AG10803 (cell line): ENCODE measurements at regions not wholly inside any gene's neighbourhood (a gene's known extent, or its start where the extent isn't known, plus 50 kb on each side); places are given as distances from the start of the nearest gene placed in this dataset.

ENCODE experiments used
- DNase-seq: peaks from one replicate; pipeline ENCODE4 v3.0.0; 2010; ENCODE audit warnings: low read depth
- H3K4me3 ChIP-seq: 2 replicates; pipeline ENCODE4 v1.5.1; 2011; ENCODE audit warnings: mild to moderate bottlenecking, low read length, control low read depth
- CTCF ChIP-seq: conservative IDR thresholded peaks from 2 replicates; pipeline ENCODE4 v1.5.1; 2011; ENCODE audit warnings: mild to moderate bottlenecking, low read length, control low read depth, inconsistent platforms

GRCh38 chr5:92885950-92886349, 695.1 kb downstream of the NR2F1-AS1 start:
- H3K4me3 ChIP-seq: no peak overlapping the region
- DNase-seq: no peak
- 0 out of 2 replicates have a peak, but pooled peaks have one; percentile 11 for TF ChIP-seq CTCF

GRCh38 chr5:92884469-92884868, 696.5 kb downstream of the NR2F1-AS1 start:
- no peak for TF ChIP-seq CTCF
- H3K4me3 ChIP-seq: no peak overlapping the region
- DNase-seq: no peak

- H3K4me3 ChIP-seq: no peak overlapping the region
- no peak for TF ChIP-seq CTCF
- DNase-seq: no peak
Observed at GRCh38 chr5:92879806-92880543, 701.0 kb downstream of the NR2F1-AS1 start.

GRCh38 chr5:92874790-92875189, 706.2 kb downstream of the NR2F1-AS1 start:
- H3K4me3 ChIP-seq: no peak overlapping the region
- no peak for TF ChIP-seq CTCF
- DNase-seq: no peak

GRCh38 chr5:92868442-92868841, 712.6 kb downstream of the NR2F1-AS1 start:
- no peak for DNase-seq
- TF ChIP-seq CTCF: no peak
- H3K4me3 ChIP-seq: no peak overlapping the region

- no peak overlapping the region for H3K4me3 ChIP-seq
- DNase-seq: no peak
- TF ChIP-seq CTCF: no peak
Observed at GRCh38 chr5:92864591-92864990, 716.4 kb downstream of the NR2F1-AS1 start.

- no peak overlapping the region for H3K4me3 ChIP-seq
- no peak for DNase-seq
- no peak for TF ChIP-seq CTCF
Observed at GRCh38 chr5:92863666-92864065, 717.4 kb downstream of the NR2F1-AS1 start.
